GM21717 (cell line): ENCODE measurements at regions not wholly inside any gene's neighbourhood (a gene's known extent, or its start where the extent isn't known, plus 50 kb on each side); places are given as distances from the start of the nearest gene placed in this dataset.
"Not testable (repeated sequence)": the region's sequence is repeated elsewhere in the genome, so short reads cannot be mapped to it uniquely, and the experiment has no call there.

Source experiments
- ATAC-seq: cut with Tn5 transposase; IDR thresholded peaks from one replicate; pipeline ENCODE4 v1.9.1; 2021; ENCODE audit warnings: mild to moderate bottlenecking, moderate library complexity; ENCODE audit not compliant: unreplicated experiment

DNA sequence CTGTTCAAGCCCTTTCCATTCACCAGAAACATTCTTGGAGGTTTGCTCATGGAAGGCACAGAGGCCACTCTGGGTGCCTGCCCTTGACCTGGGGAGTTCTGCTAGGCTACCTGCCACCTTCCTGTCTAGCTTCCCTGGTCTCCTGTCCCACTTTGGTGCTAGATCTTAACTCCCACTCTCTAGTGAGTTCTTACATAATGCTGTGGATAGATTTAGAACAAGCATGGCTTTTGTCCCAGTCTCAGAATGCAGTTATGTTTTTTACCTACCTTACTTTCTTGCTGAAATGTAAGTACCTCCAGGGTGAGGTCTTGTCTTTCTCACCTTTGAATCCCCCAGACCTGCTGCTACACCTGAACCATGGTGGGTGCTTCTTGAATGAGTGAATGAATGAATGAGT lies 1252.3 kb downstream of the TYW1 start:
- no peak for ATAC-seq

GRCh38 chr7:68249611-68250010 lies 1253.0 kb downstream of the TYW1 start:
- no peak for ATAC-seq

DNA sequence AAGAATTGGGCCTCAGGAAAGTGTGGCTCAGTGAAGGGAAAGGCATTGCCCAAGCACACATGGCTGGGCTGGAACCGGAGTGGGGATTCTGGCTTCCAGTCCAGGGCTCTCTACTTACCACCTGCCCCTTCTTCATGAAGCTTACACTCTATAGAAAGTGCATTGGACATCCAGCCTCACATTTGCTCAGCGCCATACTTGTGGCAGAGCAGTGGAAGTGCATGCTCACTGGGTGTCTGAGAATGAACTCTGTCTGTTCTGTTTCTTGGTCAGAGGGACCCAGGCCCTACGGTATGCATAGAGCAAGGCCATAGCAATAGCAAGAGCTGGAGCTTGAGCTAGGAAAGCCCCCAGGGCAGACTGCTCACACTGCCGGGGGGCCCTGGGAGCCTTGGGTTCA lies 1253.5 kb downstream of the TYW1 start:
- no peak for ATAC-seq

DNA sequence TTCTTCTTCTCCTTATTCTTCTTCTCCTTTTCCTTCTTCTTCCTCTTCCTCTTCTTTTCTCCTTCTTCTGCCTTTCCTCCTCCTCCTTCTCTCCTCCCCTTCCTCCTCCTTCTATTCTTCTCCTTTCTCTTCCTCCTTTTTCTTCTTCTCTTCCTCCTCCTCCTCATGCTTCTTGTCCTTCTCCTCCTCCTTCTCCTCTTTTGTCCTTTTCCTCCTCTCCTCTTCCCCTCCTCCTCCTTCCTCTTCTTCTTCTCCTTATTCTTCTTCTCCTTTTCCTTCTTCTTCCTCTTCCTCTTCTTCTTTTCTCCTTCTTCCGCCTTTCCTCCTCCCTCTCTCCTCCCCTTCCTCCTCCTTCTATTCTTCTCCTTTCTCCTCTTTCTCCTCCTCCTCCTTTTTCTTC lies 1258.2 kb downstream of the TYW1 start:
- ATAC-seq = not testable (repeated sequence)

GRCh38 chr7:68256295-68256694 lies 1259.7 kb downstream of the TYW1 start:
- ATAC-seq = no peak

- no peak for ATAC-seq
Observed at GRCh38 chr7:68258609-68259008, 1262.0 kb downstream of the TYW1 start.

DNA sequence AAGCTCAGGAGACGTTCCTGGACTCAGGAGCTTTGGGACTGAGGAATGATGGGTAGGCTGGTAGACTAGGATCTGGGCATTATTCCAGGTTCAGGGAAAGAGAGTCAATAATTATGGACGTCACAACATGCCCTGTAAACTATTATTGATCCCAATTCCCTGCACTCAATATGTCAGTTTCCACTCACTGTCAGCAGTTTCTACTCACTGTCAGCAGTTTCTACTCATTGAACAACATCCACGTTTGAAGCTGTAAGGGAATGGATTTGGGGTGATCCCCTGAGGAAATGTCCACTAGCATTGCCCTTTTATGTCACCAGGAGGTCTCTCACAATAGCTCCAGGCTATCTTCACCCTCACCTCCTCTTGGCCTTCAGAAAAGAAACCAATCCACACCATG lies 1268.6 kb downstream of the TYW1 start:
- no peak for ATAC-seq

- no peak for ATAC-seq
Observed at GRCh38 chr7:68266004-68266579, 1269.5 kb downstream of the TYW1 start.

DNA sequence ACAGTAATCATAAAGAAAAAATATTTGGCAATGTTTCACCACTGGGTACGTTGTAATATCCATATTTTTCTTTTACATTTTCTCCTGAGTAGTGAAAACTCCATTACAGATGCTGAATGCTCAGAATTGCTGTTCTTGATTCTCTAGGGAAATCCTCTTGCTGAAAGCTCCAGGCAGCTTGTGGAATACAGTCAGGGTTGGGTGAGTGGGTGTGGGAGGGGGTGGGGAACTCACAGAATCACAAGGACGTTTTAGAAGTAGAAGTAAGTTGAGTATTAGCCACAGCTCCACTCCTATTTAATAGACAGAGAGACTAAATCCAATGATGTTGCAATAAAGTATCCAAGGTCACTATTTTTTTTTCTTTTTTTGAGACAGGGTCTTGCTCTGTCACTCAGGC lies 1270.9 kb downstream of the TYW1 start:
- no peak for ATAC-seq

- ATAC-seq = no peak
Observed at GRCh38 chr7:68269405-68269804, 1272.8 kb downstream of the TYW1 start.

DNA sequence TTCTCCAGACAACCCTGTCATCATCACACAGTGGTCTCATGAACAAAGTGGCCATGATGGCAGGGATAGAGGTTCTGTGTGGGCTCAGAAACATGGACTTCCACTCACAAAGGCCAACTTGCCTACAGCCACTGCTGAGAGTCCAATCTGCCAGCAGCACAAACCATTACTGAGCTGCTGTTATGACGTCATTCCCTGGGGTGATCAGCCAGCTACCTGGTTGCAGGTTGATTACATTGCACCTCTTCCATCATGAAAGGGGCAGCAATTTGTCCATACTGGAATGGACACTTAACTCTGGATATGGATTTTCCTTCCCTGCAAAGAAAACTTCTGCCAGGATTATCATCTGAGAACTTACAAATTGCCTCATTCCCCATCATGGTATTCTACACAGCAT lies 1275.9 kb downstream of the TYW1 start:
- ATAC-seq = no peak

DNA sequence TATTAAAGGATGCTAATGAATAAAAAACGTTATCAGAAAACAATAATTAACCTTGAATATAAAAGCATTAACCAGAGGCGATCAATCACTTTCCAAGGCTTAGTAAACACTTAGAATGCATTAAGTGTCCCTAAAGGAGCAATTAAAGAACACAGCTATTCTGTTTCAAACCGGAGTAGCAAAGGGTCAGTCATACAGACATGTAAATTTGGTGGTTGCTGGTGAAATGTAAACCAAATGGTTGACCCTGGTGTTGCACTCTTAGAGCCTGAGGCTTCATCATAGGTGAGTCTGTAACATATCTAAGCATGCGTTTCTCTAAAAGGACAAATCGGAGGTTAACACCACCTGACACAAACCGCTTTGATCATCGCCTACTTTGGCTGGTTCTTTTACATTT lies 1280.1 kb downstream of the TYW1 start:
- ATAC-seq = no peak

DNA sequence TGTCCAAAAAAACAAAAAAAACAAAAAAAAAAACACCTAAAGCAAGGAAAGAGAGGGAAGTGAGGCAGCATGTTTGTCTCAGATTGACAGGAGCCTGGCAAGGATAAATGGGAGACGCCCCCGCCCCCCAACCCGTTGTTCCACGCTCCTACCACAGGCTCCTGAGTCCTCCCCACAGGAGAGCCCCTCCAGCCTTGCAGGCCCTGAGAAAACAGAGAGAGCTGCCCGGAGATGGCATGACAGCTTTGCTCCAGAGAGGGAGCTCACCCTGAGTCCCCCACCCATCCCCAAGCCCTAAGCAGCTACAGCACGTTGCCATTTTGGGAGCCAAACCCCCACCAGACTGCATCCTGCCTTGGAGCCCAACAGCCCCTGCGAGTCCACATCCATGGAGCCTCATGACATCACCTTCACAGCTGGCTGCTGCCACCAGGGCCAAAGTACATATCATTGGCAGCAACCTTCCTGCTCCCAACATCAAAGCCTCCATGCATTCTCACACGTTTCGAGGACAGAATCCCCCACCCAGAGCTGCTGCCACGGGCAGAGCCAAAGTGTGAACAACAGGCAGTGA lies 1283.3 kb downstream of the TYW1 start:
- ATAC-seq = no peak

GRCh38 chr7:68280931-68281330 lies 1284.3 kb downstream of the TYW1 start:
- no peak for ATAC-seq

DNA sequence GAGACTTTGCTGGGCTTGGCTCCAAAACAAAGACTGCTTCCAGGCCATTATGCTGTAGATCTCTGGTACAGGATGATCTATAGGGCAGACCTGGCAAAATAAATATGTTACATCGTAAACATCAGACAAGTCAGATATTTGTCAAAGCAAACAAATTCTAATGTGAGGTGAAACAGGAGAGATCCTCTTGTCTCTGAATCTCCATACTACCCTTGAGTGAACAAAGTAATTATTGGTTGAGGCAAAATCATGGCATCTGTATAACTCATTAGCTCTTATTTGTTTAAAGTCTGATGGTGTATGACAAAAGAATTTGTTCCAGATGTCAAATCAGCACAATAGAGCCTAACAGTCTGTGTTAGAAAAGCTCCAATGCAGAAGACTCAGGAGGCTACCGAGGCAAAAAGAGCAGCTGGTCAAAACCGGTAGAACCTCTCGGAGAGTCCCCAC lies 1291.5 kb downstream of the TYW1 start:
- no peak for ATAC-seq

GRCh38 chr7:68291710-68292109 lies 1295.1 kb downstream of the TYW1 start:
- ATAC-seq = no peak

DNA sequence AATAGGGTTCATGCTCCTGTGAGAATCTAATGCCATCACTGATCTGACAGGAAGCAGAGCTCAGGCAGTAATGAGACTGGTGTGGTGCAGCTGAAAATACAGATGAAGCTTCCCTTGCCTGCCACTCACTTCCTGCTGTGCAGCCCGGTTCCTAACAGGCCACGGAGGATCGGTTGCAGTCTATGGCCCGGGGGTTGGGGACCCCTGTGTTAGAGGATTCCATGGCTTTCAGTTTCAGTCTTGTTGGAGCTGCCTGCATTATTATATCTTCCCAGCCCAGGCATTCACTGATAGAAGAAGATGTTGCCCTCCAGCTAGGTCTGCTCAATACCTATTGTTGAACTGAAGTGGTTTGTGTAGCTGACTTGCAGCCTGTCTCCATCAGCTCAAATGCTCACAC lies 1298.8 kb downstream of the TYW1 start:
- no peak for ATAC-seq

DNA sequence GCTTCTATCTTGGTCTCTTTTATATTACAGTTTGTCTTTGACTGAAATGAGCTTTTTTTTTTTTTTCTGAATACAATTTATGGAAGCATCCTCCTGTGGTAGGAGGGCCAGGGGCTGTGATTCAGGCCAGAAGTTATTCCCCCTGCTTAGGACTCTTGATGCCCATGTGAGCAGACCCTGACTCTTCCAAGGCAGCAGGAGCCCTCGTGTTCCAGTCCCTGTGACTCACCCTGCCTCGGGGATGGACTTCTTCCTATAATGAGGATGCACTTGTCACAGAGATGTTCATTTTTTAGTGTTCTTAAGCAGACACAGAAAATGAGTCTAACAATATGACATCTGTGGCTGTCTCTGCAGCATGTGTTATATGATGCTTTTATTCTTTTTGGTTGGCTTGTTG lies 1293.7 kb upstream of the AUTS2 start:
- no peak for ATAC-seq

- ATAC-seq = no peak
Observed at GRCh38 chr7:68306692-68307107, 1291.6 kb upstream of the AUTS2 start.

DNA sequence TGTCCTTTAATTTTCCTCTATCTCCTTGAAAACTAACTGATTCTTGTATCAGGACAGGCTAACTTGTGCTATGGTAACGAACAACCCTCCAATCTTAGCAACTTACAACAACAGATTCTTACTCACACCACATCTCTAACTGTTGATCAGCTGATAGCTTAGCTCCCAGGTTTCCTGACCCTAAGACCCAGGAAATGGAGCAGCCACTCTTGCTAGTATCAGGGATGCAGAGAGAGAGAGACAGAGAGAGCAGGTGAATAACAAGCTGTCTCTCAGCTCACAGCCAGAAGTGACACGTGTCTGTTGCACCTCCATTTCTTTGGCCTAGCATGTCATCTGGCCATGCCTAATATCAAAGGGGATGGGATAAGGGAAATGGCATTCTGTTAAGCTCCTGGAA lies 1289.0 kb upstream of the AUTS2 start:
- ATAC-seq = no peak

DNA sequence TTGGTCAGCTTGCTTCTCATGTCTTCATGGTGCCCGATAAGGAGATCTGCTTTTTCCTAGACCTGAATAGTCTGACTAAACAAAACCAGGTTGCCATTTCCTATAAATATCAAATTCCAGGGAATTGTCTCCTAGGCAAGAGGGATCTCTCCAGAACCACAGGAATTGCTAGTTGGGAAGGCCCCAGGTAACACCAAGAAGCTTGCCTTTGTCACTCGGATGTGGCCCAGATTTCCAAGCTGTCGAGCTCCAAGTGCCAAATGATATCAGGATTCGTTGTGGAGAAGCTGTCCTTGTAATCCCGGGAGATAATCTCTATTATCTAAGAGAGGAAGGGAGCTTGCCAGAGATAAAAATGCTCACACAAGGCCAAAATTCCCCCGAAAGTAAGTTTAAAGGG lies 1288.5 kb upstream of the AUTS2 start:
- ATAC-seq = no peak

DNA sequence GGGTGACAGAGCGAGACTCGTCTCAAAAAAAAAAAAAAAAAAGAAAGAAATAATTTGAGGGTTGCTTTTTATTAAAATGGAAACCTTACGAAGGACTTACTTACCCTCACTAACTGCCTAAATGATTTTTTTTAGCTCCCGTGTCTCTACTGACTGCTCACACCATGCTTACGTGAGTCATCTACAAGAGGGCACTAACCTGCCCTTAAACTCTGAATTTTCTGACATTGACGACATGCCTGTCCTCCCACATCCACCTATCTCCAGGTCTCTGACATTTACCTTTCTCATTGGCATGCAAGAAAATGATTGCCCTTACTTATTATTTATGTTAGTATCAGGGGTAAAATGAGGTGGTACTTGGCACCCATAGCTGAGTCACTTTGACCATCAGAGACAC lies 1286.3 kb upstream of the AUTS2 start:
- no peak for ATAC-seq

DNA sequence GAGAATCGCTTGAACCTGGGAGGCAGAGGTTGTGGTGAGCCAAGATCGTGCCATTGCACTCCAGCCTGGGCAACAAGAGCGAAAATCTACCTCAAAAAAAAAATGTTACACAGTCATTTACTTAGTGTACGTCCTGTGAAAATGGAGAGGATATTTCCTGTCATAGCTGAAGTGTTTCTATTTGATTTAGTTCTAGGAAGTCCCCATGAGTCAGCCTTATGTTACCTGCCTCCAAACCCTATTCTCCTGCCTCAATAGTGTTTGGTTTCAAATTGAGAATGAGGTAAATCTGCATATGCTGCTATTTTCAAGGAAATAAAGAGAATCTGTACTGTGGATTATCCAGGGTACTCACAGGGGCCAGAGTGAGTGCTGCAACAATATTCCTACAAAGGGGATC lies 1284.5 kb upstream of the AUTS2 start:
- ATAC-seq = no peak
